HG02610 (cell line): ENCODE measurements at regions not wholly inside any gene's neighbourhood (a gene's known extent, or its start where the extent isn't known, plus 50 kb on each side); places are given as distances from the start of the nearest gene placed in this dataset.
A peak's percentile ranks its signal among the peaks of the same experiment; 100 is the strongest.
"Not testable (repeated sequence)": the region's sequence is repeated elsewhere in the genome, so short reads cannot be mapped to it uniquely, and the experiment has no call there.

ENCODE experiments used
- ATAC-seq: cut with Tn5 transposase; IDR thresholded peaks from one replicate; pipeline ENCODE4 v1.9.1; 2021; ENCODE audit warnings: mild to moderate bottlenecking, moderate library complexity; ENCODE audit not compliant: unreplicated experiment

- no peak for ATAC-seq
These were observed 189.2 kb upstream of the THRB start for GRCh38 chr3:24683633-24684384.

- ATAC-seq, result no peak
These were observed 189.9 kb upstream of the THRB start for GRCh38 chr3:24684506-24685023.

- ATAC-seq, result peak; percentile 73
These were observed 192.2 kb upstream of the THRB start for GRCh38 chr3:24686808-24687207.

GRCh38 chr3:24687671-24688070 lies 193.0 kb upstream of the THRB start:
- ATAC-seq, result no peak

GRCh38 chr3:24688446-24689148 lies 193.9 kb upstream of the THRB start:
- no peak for ATAC-seq

- ATAC-seq, result no peak
These were observed 194.7 kb upstream of the THRB start for GRCh38 chr3:24689353-24689752.

- ATAC-seq, result no peak
These were observed 196.1 kb upstream of the THRB start for GRCh38 chr3:24690777-24691176.

GRCh38 chr3:24699078-24699477 lies 204.4 kb upstream of the THRB start:
- not testable (repeated sequence) for ATAC-seq

- ATAC-seq, result no peak
These were observed 209.8 kb upstream of the THRB start for GRCh38 chr3:24704496-24704895.

GRCh38 chr3:24707936-24708335 lies 213.3 kb upstream of the THRB start:
- no peak for ATAC-seq

GRCh38 chr3:24709956-24710355 lies 215.3 kb upstream of the THRB start:
- ATAC-seq, result no peak

GRCh38 chr3:24713516-24713915 lies 218.9 kb upstream of the THRB start:
- ATAC-seq, result no peak

- no peak for ATAC-seq
These were observed 219.8 kb upstream of the THRB start for GRCh38 chr3:24714436-24714835.

GRCh38 chr3:24715171-24715792 lies 220.6 kb upstream of the THRB start:
- ATAC-seq, result no peak

GRCh38 chr3:24722087-24722486 lies 227.4 kb upstream of the THRB start:
- ATAC-seq, result no peak

GRCh38 chr3:24725514-24726255 lies 231.0 kb upstream of the THRB start:
- ATAC-seq, result no peak

- ATAC-seq, result no peak
These were observed 231.8 kb upstream of the THRB start for GRCh38 chr3:24726423-24726822.

GRCh38 chr3:24730173-24730572 lies 235.5 kb upstream of the THRB start:
- ATAC-seq, result no peak

- ATAC-seq, result no peak
These were observed 239.4 kb upstream of the THRB start for GRCh38 chr3:24734019-24734418.

- no peak for ATAC-seq
These were observed 242.1 kb upstream of the THRB start for GRCh38 chr3:24736701-24737100.

- ATAC-seq, result no peak
These were observed 245.7 kb upstream of the THRB start for GRCh38 chr3:24740326-24740725.
